ENCODE measurements at regions not wholly inside any gene's neighbourhood (a gene's known extent, or its start where the extent isn't known, plus 50 kb on each side); places are given as distances from the start of the nearest gene placed in this dataset.
"Not testable (repeated sequence)": the region's sequence is repeated elsewhere in the genome, so short reads cannot be mapped to it uniquely, and the experiment has no call there.

- DNase-seq, result no peak
These were observed 393.1 kb downstream of the TNS3 start for GRCh38 chr7:47188653-47189315.

DNA sequence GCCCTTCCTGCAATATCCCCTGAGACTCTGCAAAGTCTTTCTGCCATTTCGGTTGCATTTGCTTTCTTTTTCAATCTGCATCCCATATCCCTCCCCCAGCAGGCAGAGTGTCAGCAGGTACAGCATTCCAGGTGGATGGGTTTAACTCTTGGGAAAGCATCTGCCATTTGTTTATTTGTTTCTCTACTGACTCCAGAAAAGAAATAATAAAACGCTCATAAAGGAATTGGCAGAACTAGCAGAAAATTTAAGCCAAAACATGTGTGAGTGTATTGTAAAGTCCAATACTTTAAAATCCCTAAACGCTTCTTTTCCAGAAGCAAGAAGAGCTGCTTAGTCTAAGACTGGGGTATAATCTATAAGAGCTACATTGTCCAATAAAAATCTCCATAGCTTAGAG is 393.8 kb downstream of the TNS3 start:
- no peak for DNase-seq

DNA sequence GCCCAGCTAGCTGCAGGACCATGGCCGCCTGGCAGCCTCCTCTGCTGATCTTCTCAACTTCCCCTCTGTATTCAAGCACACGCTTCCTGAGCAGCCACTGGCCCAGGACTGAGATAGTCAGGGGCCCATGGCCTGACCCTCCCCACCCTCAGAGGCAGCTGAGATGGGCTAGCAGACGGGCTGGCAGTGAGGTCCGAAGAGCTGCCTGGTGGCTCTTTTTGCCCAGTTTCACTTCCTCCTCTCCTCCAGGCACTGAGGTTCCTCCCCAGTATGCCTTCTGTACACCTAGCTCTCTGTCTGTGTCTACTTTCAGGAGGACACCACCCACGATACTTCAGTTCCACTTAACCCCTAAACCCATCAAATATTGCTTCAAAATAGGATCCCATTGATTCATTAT is 395.6 kb downstream of the TNS3 start:
- no peak for DNase-seq

GRCh38 chr7:47185839-47186238 is 396.1 kb downstream of the TNS3 start:
- no peak for DNase-seq

DNA sequence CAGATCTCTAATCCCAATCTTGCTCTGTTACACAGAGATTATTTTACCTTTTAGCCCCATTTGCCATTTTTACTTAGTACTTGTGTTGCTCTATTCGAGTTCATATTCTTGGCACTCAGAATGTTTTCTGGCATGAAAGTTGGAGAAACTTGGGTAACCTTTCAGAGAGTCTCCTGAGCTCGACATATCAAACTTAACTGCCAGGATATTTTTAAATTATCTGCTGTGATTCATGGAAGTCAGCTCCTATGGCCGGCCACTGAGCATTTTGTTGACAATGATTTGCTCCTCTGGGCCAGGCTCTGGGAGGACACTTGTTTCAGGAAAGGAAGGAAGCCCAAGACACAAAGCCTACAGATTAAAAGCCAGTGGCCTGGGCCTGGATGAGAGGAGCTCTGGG is 396.7 kb downstream of the TNS3 start:
- DNase-seq, result no peak

DNA sequence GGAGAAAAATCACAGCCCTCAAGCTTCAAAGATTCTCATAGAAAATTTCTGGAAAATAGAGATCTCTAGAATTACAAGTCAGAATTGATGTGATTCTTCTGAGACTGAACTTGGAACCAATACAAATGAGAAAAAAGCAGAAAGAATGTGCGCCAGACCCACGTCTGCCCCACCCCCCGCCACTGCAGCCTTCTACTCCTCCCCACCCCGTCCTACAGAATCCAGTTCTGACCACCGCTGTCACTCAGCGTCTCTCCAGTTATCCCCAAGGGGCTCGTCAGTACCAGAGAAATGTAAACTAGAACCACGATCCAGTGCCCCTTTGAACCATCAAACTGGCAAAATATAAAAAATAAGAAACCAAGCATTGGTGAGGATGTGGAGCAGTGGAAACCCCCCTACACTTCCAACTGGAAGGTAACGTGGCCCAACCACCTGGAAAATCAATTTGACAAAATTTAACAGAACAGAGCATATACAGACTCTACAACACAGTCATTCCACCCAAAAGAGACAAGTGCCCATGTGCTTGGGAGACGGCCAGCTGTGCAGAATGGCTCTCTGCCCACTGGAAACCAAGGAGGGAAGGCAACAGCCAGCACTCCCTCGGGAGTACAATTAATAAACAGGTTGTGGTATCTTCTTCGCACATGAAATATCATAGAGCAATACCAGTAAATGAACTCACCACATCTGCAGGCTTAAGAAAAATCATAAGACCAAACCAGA is 397.9 kb downstream of the TNS3 start:
- no peak for DNase-seq

DNA sequence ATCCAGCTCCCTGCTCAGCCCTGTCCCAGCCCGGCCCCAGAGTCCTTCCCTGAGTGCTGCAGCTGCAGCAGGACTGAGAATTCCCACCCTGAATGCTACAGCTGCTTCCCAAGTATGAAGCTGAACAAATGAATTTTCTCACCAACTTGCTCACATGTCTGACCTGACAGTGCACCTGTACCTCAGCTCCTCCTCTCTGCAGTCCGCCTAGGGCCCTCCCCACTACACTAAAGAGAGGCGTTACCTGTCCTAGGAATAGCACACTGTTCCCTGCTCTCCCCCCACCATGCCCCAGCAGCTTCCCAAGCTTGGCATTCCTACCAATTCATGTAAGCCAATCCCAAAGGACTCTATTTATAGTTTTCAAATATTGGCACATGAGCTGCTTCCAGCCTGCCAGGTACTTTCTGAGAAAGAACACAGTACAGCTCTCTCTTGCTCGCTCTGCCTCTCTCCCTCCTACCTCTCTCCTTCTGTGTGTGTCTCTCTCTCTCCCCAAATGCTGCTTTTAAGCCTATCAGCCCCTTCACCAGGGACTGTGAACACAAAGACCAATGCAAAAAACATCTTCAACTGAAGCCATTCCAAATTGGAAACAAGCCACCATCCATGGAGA is 400.1 kb downstream of the TNS3 start:
- no peak for DNase-seq

DNA sequence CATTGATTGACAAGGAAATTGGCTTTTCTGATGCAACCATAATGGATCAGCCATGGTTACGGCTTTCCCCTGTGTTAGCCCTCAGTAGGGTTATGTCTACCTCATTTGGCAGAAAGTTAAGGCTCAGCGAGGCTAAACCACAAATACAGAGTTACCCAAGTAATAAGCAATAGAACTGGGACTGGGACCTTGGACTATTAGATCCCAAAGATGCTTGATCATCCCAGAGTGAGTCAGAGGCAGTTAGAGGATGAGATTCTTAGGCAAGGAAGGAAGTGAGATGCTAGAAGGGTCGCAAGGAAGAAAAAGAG is 401.4 kb downstream of the TNS3 start:
- no peak for DNase-seq

GRCh38 chr7:47179812-47180515 is 401.9 kb downstream of the TNS3 start:
- no peak for DNase-seq

DNA sequence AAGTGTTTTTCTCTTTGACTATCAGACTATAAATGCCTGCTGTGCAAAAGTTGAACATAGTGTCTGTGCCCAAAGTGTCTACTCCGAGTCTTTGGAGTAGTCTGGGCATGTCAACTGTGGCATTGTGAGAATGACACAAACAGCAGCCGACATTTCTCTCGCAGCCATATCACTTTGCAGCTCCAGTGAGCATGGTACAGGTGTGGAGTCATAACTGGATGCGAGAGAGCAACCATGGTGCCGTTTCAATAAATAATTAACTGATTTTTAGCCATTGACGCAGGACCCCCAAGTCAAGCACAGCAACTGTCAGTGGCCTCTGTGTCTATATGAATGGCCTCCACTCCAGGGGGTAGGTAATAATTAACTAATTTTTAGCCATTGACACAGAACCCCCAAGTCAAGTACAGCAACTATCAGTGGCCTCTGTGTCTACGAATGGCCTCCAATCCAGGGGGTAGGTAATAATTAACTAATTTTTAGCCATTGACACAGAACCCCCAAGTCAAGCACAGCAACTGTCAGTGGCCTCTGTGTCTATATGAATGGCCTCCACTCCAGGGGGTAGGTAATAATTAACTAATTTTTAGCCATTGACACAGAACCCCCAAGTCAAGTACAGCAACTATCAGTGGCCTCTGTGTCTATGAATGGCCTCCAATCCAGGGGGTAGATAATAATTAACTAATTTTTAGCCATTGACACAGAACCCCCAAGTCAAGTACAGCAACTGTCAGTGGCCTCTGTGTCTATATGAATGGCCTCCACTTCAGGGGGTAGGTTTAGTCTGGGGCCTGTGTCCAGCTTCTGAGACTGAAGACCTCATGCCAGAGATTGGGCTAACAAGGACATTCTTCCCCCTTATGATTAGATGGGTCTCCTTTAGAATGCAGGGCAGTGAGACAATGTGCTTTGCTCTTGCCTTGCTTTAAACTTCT is 409.0 kb downstream of the TNS3 start:
- not testable (repeated sequence) for DNase-seq

DNA sequence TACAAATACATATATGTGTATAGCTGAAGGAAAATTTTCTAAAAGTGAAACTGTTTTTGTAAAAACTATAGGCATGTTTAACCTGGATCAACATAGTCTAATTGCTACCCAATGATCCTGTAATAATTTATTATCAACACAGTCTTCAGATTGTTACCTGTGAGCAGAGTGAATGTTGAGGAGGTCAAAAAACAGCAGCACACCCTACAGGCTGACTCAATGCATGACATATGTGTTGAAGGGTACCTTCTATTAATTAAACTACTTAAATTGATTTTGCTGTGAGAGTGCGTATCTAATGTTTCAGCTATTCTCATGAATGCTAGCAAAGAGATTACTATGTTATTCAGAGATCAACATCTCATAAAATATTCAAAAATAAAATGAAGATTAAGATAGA is 411.4 kb downstream of the TNS3 start:
- DNase-seq, result no peak

DNA sequence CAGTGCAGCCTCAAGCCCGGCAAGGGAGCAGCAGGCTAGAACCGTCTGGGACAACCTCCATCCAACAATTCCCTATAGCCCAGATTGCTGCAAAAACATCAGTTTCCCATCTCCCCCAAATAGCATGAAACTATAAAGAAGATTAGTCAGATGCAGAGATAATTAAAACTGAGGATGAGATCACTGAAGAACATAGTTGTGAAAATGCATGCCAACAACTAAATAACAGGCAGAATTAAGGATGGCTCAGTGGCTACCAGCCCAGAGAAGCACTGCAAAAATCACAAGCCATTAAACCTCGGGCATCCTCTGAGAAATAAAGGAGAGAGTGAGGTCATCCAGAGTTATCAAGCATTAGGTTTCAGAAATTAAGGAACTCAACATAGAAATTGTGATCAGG is 427.1 kb downstream of the TNS3 start:
- DNase-seq, result no peak

DNA sequence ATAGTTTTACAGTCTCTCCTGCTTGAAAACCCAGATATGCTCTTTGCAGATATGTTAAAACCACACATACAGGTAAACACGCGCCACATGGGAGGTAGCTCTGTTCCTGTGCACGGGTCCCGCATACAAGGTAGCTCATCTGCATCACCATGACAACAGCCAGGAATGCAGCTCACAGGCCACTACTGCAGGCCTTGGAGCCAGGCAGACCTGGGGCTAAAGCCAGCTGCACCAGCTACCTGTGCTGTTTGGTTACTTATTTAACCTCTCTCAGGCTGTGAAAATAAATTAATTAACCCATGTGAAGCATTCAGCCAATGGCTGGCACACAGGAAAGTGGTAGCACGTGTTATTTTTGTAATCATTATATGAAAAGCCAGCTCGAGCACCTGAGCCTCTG is 428.3 kb downstream of the TNS3 start:
- no peak for DNase-seq

DNA sequence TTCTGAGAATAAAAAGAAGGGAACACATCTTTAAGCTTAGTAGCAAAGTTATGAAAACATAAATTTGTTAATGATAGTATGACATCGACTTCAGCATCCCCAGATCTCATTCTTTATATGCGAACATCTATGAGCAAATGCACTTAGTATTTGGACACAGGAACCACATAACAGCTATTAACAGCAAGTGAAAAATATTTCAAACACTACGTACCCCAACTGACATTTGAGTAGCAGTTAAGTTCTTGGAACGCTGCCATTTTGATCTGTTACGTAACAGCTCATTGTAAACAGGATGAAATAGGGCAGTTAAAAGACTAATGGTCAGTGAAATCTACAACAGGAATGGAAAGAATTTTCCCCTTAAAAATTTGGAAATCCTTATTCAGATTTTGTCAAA is 428.9 kb downstream of the TNS3 start:
- DNase-seq, result no peak

DNA sequence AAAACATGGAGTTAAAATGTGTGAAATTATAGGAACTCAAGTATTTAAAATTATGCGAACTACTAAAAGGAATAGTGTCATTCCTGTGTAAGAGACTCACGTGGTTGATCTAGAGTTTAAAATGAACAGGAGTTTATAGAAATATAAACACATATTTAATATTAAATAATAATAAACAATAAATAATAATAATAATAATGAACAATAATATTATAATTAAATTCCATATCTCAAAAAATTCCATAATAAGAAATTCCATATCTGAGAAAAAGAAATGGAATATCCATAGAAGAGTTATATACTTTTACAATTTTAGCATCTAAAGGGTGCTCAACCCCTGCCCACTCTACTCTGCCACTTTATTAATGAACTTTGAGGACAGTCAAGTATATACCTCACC is 429.6 kb downstream of the TNS3 start:
- no peak for DNase-seq

- DNase-seq, result no peak
These were observed 431.2 kb downstream of the TNS3 start for GRCh38 chr7:47150497-47151260.

DNA sequence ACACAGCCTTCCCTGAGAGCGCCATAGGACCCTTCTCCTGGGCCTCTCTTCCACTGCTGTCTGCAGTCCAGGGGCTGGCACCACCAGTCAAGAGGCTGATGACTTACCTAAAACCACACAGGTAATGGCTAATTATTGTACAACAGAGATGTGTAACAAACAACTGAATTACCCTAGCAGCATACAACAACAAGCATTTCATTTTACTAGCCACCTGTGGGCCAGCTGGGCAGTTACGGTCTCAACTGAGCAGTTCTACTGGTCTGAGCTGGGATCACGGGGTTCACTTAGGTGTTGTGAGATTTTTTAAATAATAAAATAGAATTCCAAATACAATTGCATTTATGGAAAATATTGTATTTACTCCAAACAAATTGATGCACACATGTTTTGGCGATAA is 431.9 kb downstream of the TNS3 start:
- no peak for DNase-seq

- DNase-seq, result no peak
These were observed 432.6 kb downstream of the TNS3 start for GRCh38 chr7:47149208-47149839.

DNA sequence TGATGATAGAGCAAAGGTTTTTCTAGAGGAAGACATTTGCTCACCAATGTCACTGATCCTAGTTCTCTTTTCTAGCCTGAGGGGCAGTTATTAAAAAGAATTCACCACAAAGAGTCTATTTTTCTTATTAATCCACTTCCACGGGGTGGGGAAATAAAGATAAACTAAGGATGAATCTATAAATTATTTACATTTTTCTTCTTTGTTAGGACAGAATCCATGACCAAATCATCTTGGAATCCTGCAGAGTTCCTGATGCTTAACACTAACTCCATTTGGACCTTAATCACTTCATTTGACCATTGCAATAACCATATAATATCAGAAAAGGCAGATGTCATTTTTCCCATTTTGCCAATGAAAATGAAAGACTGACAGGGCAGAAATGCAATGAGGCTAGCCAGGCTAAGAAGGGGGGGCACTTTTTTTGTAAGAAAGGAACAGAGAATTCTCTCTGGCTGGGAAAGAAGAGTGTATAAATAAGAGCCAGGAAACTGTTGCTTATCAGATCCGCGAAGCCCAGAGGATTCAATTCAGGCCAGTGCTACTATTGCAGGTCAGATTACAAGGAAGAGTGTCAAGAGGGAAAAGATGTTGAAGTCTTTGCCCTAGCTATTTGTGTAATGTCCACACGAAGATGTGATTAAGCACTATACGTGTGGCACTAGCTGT is 433.2 kb downstream of the TNS3 start:
- no peak for DNase-seq

DNA sequence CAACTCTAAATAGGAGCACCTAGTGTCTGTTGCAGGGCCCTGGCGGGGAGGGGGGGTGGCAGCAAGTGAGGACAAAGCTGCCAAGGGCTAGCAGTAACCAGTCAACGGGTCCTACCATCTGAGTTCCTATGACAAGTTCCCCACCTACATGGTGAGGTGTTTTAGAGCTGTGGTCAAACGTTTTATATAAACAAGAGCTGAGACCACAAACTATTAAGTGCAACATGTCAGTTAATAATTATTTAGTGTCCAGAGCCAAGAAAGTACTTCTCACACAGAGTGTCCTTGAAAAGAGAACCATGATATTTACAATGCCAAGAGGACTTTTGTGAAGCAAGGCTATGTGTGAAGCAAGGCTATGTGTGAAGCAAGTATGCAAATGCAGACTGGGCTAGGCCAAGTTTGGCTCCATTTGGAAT is 434.7 kb downstream of the TNS3 start:
- no peak for DNase-seq

DNA sequence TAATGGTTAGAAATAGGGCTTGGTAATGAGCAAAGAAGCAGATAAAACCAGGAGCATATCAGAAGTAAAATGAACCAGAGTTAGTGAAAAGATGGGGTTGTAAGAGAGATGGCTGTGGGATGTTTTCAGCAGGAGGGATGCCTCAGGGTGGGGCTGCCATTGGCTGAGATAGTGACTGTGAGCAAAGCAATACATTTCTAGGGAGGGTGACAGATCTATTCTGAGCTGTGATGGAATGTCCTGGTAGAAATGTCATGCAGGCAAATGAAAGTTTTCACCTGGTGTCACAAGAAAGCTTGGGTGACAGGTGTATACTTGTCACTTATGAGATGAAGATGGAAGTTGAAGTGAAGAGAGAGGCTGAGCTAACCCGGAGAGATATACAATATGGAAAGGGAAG is 435.9 kb downstream of the TNS3 start:
- no peak for DNase-seq
